ENCODE measurements at regions not wholly inside any gene's neighbourhood (a gene's known extent, or its start where the extent isn't known, plus 50 kb on each side); places are given as distances from the start of the nearest gene placed in this dataset.

DNA sequence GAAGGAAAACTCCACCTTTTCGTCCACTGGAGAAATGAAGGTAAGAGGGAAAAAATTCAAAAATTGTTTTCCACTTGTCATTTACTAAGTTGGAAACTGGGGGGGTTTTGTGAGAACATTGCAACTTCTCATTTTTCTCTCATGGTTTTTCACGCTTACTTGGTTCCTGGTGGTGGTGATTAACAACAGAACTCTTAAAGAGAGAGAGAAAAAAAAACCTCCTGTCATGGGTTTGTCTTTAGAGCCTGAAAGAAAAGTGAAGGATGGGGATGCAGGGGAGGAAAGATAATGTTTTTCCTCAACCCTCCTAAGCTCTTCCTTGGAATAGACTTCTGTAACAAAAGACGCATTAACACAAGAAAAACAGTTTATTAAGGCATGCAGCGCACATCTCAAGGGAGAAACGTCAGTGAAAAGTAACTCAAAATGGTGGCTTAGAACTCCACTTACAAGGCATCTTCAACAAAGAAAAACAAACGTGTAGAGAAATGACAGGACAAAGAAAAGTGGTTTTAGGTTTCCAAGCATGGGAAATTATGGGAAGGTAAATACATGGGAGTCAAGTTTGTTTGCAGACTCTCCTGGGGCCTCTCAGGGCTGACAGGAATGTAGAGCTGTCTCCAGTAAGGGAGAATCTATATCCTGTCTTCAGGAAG is 81.9 kb upstream of the ATF7IP start:
- TF ChIP-seq, protein P1, sequence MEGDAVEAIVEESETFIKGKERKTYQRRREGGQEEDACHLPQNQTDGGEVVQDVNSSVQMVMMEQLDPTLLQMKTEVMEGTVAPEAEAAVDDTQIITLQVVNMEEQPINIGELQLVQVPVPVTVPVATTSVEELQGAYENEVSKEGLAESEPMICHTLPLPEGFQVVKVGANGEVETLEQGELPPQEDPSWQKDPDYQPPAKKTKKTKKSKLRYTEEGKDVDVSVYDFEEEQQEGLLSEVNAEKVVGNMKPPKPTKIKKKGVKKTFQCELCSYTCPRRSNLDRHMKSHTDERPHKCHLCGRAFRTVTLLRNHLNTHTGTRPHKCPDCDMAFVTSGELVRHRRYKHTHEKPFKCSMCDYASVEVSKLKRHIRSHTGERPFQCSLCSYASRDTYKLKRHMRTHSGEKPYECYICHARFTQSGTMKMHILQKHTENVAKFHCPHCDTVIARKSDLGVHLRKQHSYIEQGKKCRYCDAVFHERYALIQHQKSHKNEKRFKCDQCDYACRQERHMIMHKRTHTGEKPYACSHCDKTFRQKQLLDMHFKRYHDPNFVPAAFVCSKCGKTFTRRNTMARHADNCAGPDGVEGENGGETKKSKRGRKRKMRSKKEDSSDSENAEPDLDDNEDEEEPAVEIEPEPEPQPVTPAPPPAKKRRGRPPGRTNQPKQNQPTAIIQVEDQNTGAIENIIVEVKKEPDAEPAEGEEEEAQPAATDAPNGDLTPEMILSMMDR (IDR thresholded peaks at IDR 0.05; ENCODE audit: insufficient read depth, low read length), result no peak
- TF ChIP-seq, protein P2, sequence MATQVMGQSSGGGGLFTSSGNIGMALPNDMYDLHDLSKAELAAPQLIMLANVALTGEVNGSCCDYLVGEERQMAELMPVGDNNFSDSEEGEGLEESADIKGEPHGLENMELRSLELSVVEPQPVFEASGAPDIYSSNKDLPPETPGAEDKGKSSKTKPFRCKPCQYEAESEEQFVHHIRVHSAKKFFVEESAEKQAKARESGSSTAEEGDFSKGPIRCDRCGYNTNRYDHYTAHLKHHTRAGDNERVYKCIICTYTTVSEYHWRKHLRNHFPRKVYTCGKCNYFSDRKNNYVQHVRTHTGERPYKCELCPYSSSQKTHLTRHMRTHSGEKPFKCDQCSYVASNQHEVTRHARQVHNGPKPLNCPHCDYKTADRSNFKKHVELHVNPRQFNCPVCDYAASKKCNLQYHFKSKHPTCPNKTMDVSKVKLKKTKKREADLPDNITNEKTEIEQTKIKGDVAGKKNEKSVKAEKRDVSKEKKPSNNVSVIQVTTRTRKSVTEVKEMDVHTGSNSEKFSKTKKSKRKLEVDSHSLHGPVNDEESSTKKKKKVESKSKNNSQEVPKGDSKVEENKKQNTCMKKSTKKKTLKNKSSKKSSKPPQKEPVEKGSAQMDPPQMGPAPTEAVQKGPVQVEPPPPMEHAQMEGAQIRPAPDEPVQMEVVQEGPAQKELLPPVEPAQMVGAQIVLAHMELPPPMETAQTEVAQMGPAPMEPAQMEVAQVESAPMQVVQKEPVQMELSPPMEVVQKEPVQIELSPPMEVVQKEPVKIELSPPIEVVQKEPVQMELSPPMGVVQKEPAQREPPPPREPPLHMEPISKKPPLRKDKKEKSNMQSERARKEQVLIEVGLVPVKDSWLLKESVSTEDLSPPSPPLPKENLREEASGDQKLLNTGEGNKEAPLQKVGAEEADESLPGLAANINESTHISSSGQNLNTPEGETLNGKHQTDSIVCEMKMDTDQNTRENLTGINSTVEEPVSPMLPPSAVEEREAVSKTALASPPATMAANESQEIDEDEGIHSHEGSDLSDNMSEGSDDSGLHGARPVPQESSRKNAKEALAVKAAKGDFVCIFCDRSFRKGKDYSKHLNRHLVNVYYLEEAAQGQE (IDR thresholded peaks at IDR 0.05; ENCODE audit: insufficient replicate concordance, low read depth), result no peak
- TF ChIP-seq SPI1 (IDR thresholded peaks at IDR 0.05; ENCODE audit: borderline replicate concordance, low read depth) (no peak), POLR2AphosphoS5 (IDR thresholded peaks at IDR 0.05; ENCODE audit: low read depth) (no peak), GABPA (IDR thresholded peaks at IDR 0.05; ENCODE audit: low read depth) (no peak)
- Histone ChIP-seq H3K4me3 (replicated peaks; ENCODE audit: insufficient read depth, low read length) (no peak overlapping the region), H3K27me3 (ENCODE audit: insufficient read depth, poor library complexity, severe bottlenecking) (no peaks in the 10 kb centered on the region), H3K27ac (replicated peaks) (no peak overlapping the region)
- no peak for DNase-seq (ENCODE audit: low read depth in 1 of 2, low spot score in 1 of 2)

DNA sequence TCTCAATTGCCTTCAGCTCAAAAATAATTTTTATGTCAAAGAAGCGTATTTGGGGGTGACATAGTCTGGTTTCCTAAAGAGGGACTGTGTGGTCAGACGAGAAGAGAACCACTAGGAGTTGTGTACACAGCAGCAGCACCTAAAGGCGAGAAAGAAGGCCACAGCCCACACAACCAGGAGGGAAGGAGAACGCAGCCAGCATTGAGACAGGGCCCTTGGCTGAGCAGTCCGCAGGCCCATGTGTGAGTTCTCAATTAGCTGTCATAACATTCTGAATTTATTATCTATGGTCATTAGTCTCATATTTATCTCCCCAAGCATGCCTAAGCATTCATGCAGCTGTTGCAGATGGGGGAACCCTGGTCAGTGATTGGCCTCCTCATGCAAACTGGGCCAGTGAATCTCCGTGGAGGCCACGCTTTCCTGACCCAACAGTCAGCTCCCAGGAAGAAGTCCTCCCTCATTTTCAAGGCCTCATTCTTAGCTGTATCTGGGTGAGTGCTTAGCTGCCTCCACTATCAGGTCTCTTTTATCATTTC is 81.2 kb upstream of the ATF7IP start:
- H3K27me3 ChIP-seq (ENCODE audit: insufficient read depth, poor library complexity, severe bottlenecking), result no peaks in the 10 kb centered on the region
- H3K27ac ChIP-seq (replicated peaks), result no peak overlapping the region
- DNase-seq (ENCODE audit: low read depth in 1 of 2, low spot score in 1 of 2), result no peak
- no peak for TF ChIP-seq POLR2AphosphoS5 (IDR thresholded peaks at IDR 0.05; ENCODE audit: low read depth)
- no peak for TF ChIP-seq GABPA (IDR thresholded peaks at IDR 0.05; ENCODE audit: low read depth)
- TF ChIP-seq, protein P1 (IDR thresholded peaks at IDR 0.05; ENCODE audit: insufficient read depth, low read length), result no peak
- TF ChIP-seq, protein P2 (IDR thresholded peaks at IDR 0.05; ENCODE audit: insufficient replicate concordance, low read depth), result no peak
- TF ChIP-seq SPI1 (IDR thresholded peaks at IDR 0.05; ENCODE audit: borderline replicate concordance, low read depth), result no peak
- no peak overlapping the region for H3K4me3 ChIP-seq (replicated peaks; ENCODE audit: insufficient read depth, low read length)

DNA sequence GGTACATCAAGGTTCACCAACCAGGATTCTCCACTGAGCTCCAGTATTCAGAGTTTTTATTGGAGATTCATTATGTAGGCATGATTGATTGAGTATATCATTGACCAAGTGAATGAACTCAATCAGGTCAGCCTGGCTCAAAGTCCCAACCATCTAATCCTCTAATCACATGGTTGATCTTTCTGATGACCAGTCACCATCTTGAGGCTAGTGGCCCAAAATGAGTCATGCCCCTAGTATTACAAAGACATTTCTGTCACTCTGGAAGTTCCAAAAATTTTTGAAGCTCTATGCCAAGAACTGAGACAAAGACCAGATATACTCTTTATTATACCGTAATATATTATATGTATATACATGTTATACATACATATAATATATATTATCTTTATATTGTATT is 75.9 kb upstream of the ATF7IP start:
- Histone ChIP-seq H3K27ac (replicated peaks) (no peak overlapping the region), H3K27me3 (ENCODE audit: insufficient read depth, poor library complexity, severe bottlenecking) (no peaks in the 10 kb centered on the region), H3K4me3 (replicated peaks; ENCODE audit: insufficient read depth, low read length) (no peak overlapping the region)
- DNase-seq (ENCODE audit: low read depth in 1 of 2, low spot score in 1 of 2), result no peak
- TF ChIP-seq, protein P2 (IDR thresholded peaks at IDR 0.05; ENCODE audit: insufficient replicate concordance, low read depth), result no peak
- TF ChIP-seq POLR2AphosphoS5 (IDR thresholded peaks at IDR 0.05; ENCODE audit: low read depth) (no peak), GABPA (IDR thresholded peaks at IDR 0.05; ENCODE audit: low read depth) (no peak), SPI1 (IDR thresholded peaks at IDR 0.05; ENCODE audit: borderline replicate concordance, low read depth) (no peak)
- TF ChIP-seq, protein P1 (IDR thresholded peaks at IDR 0.05; ENCODE audit: insufficient read depth, low read length), result no peak
